NCI-H345 (cell line): ENCODE measurements at regions not wholly inside any gene's neighbourhood (a gene's known extent, or its start where the extent isn't known, plus 50 kb on each side); places are given as distances from the start of the nearest gene placed in this dataset.
A peak's percentile ranks its signal among the peaks of the same experiment; 100 is the strongest.

Experiments
- DNase-seq: peaks from one replicate; lab custom pipeline; 2025; lab: John Stamatoyannopoulos, UW

DNA sequence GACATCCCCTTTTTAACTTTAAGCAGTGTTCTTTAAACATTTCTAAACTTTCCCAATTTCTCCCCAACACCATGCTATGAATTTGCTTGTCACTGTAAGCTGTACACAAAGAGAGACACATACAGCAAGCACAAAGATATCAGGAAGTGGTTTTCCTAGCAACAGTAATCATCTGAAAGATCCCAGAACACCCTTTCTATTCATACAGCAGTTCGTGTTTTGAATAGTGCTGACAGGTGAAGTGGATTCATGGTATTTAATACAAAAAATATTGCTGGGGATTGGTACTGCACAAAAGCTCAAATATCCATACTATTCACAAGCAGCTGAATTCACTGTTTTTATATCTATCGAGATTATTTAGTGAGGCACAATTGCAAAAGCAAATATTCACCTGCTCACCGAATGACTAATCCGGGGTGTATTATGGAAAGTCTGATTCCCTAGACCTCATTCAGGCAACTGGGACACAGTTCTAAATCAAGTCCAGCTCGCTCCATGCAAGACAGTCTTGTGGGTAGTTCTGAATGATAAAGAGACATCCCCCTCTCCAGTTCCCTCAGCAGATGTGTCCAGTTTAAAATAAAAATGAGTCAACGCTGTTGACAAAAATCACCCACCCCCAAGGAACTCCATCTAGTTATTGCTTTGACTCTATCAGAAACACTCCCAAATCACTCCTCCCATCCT lies 107.1 kb upstream of the TSHZ2 start:
- DNase-seq = no peak

DNA sequence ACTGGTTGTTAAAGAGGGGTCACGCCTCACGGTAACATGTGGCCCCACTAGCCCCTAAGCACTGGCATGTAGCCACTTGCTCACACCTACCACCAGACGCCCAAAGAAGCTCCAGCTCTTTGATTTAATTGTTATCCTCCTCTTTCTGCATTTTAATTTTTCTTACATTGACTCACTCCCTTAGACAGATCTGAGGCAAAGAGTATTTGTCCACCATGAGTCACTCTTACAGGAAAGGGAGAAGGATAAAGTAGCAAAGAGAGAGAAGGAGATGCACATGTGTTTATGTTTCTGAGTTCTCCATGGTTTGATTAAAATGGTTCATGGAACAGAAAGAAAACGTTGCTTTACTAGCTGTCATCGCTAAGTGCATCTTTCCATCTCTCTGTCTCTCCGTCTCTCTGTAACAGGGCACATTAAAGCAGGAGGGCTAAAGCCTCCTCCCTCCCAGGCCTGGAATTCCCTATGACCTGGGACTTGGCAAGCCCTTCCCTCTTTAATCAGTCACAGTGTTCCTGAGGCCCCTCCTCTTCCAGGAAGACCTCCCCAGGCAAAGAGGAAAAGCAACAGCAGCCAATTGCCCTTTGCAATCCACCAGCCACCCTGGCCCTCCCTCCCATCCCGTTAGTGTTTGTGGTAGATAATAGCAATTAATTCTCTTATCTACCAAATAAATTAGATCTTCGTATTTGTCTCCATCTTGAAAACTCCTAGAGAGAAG lies 112.8 kb upstream of the TSHZ2 start:
- no peak for DNase-seq

DNA sequence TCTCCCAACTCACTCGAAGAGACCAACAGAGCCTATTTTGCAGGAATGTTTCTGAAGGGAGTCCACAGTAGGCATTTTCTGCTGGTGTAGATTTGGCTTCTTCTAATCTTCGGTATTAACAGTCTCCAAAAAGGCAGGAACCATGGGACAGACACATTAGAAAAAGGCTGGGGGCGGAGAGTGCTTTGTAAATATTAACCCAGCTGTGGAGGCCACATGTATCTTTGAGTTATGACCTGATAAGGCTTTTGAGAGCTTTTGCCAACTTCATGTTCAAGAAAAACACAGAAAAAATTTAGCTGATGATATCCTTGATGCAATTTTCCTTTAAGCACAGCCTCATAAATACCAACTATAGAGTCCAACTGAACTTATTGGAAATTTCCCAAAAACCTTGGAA lies 119.4 kb upstream of the TSHZ2 start:
- DNase-seq = no peak

DNA sequence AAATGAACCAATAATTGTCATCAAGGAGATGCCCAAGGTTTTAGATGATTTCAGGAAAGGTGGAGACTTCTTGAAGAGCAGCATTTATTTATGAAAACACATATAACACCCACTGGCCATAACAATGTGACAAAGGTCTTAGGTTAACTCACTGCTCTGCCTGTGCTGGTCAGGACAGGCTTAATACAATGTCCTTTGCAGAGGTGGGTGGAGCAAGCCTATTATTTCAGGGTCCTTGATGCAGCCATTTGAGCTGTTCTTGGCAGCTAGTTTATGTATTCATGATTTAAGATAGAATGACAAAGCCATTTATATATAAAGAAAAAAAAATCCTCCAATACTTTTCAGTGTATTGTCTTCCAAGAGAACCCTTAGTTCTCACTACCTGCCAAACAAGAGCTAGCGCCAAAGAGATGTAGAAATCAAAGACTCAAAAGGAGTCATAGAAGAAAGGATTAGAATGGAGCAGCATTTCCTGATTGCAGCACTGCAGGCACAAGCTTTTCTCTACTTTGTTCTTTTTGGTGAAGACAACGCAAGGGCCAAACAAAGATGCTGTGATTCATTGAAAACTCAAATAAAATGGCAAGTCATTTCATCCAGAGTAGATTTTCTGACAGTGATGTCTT lies 124.3 kb upstream of the TSHZ2 start:
- DNase-seq = peak; percentile 20

DNA sequence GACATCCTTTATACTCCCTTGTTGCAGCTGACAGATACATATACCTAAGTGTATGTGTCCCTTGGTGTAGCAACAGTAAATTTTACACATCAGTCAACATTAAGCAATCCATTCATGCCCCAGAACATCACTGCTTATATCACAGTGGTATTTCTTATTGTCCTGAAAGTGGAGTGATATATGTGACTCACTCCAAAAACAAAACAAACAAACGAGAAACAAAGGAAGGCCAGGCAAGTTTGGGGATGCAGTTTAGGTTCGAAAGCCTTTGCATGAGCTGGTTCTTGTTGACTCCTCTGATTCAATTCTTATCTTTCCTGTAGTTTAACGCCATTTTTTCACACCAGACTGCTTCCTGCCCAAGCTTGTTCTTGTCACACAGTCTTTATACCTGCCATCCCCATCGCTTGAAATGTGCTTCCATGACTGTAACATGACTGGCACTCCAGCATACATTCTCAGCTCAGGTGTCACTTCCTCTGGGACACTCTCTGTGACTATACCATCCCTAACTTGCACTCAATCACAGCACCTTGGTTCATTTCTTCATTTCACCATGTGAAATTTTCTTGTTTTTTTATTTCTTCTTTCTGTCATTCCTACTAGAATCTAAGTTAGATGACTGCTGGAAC lies 125.0 kb upstream of the TSHZ2 start:
- peak; percentile 48 for DNase-seq

DNA sequence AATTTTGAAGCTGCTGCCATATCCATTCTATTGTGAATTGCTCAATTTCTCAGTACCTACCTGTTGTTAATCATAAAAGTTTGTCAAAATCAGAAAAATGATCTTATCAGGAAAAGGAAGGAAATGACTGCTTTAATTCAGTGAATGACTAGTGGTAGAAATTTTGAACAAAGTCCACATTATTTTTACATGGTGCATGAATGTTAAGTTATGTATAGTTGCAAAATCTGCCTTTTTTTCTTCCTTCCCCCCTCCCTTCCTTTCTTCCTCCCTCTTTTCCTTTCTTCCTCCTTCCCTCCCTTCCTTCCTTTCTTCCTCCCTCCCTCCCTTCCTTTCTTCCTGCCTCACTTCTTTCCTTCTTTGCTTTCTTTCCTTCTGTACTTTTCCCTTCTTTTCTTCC lies 127.1 kb upstream of the TSHZ2 start:
- DNase-seq = no peak

DNA sequence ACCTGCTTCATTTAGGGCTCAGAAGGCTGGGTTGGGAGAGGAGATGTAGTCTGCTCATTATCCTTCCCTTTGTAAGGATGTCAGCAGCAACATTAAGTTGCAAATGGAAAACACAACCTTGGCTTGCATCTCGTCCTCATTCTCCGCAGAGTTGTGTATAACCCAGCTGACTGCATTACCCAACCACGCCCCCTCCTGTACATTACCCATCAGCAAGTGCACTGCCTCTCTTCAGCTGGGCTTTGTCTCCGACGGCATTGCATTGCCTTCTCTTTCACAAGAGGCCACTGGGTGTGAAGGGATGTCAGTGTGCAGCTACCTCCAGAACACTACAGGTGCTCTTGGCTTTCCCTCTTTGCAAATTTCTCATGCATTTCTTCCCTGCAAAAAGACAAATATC lies 128.7 kb upstream of the TSHZ2 start:
- no peak for DNase-seq

DNA sequence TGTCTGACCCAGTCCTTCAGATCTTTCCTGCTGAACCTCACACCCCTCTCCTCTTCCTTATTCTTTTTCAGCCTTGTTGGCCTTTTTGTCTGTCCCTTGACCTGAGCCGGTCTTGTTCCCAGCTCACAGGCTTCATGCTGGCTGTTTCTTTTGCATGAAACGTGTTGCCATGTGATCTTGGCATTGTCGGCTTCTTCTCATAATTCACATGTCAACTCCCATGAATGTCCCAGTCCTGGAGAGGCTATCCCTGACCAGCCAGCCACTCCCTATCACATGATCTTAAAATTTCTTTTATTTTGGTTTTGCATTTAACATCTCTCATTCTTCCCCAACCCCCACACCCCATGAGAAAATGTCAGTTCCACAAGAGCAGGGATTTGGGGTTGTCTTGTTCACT lies 131.2 kb upstream of the TSHZ2 start:
- no peak for DNase-seq

DNA sequence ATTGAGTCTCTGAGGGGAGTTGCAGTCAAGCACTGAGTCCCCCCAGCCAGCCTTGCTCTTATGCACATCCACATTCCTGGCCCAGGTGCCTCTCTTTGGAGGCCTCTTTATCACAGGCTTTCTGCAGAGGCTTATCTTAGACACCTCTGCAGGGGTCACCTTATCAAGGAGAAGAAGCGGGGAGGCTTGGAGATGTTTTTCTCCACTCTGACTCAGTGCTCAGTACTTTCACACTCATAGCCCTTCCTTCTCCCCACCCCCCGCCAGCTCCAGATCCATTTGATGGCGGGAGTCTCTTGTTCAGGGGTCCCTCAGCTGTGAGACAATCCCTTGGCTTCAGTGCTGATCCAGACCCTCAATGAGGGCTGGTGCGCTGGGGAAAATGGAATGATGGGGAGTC lies 132.1 kb upstream of the TSHZ2 start:
- DNase-seq = no peak

DNA sequence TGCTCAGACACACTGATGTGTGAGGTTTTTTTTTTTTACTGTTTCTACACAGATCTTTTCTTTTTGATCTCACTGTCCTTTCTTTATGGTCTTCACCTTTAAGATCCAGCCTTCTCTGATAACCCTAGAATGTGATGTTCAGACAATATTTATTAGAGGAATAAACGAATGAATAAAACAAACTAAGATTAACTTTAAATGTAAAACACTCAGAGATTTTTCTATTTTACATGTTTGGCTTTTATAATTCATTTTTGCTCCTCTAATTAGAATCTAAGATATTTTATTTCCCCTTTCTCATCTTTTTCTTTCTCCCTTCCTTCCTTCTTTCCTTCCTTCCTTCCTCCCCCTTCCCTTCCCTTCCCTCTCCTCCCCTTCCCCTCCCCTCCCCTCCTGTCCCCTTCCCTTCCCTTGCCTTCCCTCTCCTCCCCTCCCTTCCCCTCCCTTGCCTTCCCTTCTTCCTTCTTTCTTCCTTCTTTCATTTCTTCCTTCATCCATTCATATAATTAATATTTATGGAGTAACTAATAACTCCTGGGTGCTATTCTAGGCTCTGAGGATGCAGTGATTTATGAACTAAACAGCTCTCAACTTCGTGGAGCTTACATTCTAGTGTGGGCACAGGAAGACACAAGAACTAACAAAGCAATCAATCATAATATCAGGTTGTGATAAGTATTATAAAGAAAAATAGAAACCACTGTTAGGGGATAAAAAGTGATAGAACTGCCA lies 133.5 kb upstream of the TSHZ2 start:
- DNase-seq = no peak

DNA sequence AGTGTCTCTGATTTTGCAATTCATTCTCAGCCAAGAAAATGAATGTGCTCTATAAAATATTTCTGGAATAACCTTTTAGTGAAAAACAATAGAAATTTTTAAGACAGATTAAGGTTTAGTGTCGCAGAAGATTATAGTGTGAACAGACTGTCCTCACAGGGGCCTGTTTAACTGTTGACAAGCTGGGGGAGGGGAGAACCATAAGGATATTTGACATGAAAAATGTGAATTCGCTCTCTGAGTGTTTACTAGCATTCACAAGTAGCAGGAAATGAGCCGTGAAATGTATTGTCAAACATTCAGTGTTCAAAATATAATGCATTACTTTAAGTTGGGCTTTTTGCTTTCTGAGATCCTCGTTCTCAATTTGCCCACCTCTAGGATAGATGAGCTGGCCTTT lies 134.8 kb upstream of the TSHZ2 start:
- peak; percentile 91 for DNase-seq

DNA sequence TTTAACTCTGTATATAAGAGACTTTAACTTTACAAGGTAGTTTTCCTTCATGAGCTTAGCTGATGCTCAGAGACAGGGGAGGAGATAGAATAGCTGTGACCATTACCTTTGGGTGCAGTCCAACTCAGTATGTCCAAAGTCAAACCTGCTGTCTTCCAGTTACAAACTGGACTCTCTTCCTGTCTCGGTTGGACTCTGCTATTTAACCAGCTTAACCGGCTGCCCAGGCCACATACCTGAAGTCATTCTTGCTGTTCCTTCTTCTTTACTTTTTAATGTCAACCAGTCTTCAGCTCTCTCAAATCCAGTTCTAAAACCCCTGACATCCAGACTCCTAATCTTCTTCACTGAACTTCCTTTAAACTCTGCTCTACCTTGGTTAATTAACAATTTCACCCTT lies 138.3 kb upstream of the TSHZ2 start:
- no peak for DNase-seq

DNA sequence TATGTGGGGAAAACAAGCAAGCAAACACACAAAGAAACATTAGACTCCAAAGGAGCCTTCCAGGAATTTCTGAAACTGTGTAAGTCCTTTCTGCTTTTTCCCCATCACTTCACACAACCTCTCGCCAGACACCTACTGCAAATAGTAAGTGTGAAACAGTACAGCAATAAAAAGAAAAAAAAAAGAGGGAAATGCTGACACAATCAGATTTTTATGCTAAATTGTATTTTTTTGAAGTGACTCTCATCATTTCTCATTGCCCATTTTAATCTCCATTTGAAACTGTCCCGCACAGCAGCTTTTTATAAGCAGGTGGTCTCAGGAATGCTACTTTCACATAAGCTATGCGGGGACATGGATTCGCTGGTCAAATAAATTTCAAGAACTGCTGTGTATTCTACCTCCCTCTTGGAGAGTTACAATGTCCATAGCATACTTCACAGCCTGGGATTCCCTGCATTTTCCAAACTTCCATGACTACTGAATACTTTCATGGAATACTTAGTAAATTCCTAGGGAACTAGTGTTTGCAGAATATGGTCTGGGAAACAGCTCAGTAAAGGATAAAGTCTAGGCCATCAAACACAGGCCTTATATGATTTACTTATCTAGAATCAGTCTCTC lies 139.9 kb upstream of the TSHZ2 start:
- DNase-seq = no peak

DNA sequence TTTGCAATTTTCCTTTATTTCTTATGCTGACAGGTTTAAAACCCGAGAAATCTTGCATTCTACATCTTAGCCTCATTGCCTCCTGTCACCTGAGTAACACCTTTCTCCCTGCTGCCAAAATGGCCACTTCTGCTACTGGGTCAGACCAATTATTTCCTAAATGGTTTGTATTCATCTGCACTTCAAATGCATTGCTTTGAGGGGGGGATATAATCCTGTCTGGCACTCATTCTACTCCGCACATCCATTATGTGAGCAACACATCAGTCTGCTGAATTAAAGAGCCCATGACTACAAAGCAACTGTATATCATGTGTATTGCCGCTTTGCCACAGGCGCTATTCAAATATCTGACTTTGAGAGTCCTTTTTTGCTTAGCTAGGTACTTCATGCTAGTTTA lies 141.6 kb upstream of the TSHZ2 start:
- no peak for DNase-seq

DNA sequence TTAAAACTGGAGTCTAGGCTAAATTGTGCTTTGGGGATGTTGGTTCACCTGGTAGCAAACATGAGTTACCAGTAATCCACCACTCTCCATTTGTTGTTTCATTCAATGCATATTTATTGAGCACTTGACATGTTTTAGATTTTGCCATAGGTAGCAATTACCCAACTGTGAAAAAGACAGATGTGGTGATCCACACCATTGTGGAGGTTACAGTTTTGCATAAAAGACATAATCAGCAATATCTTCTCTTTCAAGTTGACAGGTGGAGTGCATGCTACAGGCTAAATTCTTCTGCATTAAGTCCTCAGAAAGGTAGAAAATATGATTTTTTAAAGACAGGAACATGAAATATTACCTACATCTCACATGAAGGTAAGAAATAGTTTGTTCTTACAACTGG lies 143.0 kb upstream of the TSHZ2 start:
- DNase-seq = no peak

DNA sequence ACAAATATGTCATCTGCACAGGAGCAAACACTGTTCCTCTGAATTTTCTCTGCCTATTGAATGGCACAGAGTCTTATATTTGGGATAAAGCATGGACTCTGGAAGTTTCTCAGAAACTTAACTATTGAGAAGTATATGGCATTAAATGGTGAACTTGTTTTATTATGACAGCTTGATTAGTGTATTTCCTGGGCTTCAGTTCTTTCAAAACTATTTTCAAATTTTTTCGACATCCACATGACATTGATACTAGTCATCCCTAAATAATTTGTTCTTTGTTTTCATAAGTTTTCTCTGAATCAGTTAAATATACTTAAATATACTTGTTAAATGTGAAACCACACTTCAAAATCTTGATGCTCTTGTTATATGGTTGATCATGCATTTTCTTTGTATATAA lies 144.0 kb upstream of the TSHZ2 start:
- DNase-seq = no peak

DNA sequence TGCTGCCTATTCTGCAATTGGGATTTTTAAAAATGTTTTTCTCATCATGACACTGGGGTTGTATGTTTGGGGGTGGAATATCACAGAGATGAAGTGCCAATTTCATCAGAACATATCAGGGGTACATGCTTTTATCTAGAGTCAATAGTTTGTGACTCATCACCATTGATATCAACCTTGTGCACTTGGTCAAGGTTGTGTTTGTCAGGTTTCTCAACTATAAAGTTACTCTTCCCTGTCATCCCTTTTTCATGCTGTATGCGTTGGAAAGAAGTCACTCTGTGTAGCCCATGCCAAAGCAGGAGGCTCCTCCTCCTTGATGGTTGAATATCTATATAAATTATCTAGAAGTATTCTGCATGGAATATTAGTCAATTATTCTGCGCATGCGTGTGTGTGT lies 145.4 kb upstream of the TSHZ2 start:
- DNase-seq = no peak

DNA sequence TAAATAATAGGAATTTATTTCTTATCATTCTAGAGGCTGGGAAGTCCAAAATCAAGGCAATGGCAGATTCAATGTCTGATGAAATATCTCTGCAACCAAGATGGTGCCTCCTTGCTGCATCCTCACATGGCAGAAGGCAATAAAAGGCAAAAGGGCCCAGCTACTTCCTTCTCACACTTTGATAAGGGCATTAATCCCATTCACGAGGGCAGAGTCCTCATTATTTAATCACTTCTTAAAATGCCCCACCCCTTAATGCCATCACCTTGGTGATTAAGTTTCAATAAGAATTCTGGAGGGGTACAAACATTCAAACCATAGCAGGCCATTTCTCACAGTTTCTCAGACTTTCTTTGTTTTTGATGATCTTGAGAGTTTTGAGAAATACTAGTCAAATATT lies 145.8 kb upstream of the TSHZ2 start:
- DNase-seq = no peak

DNA sequence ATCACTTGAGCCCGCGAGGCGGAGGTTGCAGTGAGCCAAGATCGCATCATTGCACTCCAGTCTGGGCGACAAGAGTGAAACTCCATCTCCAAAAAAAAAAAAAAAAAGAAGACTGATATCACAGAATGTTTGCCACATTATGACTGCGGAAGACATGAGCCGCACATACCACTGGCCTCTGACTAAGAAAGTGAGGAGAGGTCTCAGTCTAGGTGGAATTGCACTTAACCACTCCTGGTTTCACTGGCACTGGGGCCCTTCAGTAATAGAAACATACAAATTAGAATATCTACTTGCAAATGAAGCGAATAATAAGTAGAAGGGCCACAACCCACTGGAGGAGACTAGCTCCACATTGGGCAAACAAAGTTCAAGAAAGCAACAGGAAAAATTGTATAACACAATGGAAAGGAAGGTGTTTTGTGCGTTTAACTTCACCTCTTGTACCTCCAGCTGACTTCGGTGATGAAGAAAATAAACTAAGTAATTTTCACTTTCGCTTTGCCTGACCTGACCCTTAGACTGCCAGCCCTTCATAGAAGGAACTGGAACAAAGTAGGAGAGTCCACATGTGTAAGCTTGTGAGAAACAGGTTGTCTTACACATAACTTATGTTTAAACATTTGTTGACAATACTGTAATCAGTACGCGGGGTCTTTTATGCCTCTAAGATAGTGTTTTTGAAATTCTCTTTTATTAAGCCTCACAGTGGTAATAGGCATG lies 147.5 kb upstream of the TSHZ2 start:
- DNase-seq = no peak

DNA sequence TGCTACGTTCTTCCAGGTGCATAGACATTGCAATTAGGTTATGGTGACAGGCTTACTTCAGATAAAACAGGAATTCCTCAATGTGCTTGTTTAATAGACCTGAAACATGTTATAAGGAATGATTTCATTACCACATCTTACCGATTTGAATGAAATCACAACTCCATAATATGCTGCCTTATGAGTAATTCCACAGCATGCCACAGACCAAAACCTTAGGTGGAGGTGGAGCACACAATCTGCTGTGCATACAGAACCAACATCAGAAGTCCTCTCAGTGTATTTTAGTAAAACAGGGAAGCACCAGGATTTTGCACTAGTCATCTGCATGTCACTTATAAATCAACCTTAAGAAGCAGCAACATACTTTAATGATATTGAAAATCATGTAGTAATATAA lies 148.9 kb upstream of the TSHZ2 start:
- no peak for DNase-seq

DNA sequence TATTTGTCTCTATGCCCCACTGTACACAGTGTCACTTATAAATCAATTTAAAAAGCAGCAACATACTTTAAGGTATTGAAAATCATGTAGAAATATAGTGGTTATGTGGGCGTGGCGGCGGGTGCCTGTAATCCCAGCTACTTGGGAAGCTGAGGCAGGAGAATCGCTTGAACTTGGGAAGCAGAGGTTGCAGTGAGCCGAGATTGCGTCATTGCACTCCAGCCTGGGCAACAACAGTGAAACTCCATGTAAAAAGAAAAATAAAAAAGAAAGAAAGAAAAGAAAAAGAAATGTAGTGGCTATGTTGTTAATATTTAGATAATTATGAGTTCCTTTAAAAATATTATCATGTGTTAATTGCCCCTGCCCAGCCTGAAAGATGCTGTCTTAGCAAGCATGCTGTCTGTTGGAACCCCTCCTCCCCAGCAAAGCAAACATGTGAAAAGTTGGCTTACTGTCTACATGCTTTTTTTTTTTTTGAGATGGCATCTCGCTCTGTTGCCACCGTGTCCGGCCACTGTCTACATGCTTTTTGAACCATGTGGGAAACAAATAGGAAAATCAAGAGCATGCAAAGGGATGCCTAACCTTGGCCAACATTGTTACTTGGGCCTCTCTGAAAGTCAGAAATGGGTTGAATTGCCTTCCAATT lies 151.4 kb upstream of the TSHZ2 start:
- DNase-seq = no peak
